ENCODE measurements at regions not wholly inside any gene's neighbourhood (a gene's known extent, or its start where the extent isn't known, plus 50 kb on each side); places are given as distances from the start of the nearest gene placed in this dataset.

- intact Hi-C loops (cut with micrococcal nuclease; ENCODE audit: unreplicated experiment) = no loop called here
- Mint-ChIP-seq H3K4me3 (ENCODE audit: low read depth, unreplicated experiment) (no peak overlapping the region), H3K36me3 (ENCODE audit: insufficient read depth, unreplicated experiment) (no peaks in the 10 kb centered on the region), H3K4me1 (ENCODE audit: low read depth, unreplicated experiment) (no peaks in the 10 kb centered on the region), H3K9me3 (ENCODE audit: low read depth, unreplicated experiment) (no peaks in the 10 kb centered on the region), H3K27me3 (ENCODE audit: unreplicated experiment) (no peaks in the 10 kb centered on the region), H3K27ac (ENCODE audit: unreplicated experiment) (no peak overlapping the region)
- CTCF ChIA-PET = no interaction called here
- no peak for TF ChIP-seq CTCF (IDR thresholded peaks at IDR 0.05; ENCODE audit: unreplicated experiment)
- no TSS peak for BruUV-seq (replicated peaks)
- DNase-seq = no peak
These were observed 97.7 kb upstream of the SMIM30 start for GRCh38 chr7:113216038-113216437.

GRCh38 chr7:113209449-113210203, 91.3 kb upstream of the SMIM30 start:
- H3K27ac Mint-ChIP-seq (ENCODE audit: unreplicated experiment) = no peak overlapping the region
- H3K36me3 Mint-ChIP-seq (ENCODE audit: insufficient read depth, unreplicated experiment) = no peaks in the 10 kb centered on the region
- CTCF ChIA-PET = no interaction called here
- no peaks in the 10 kb centered on the region for H3K27me3 Mint-ChIP-seq (ENCODE audit: unreplicated experiment)
- BruUV-seq (replicated peaks) = no TSS peak
- intact Hi-C loops (cut with micrococcal nuclease; ENCODE audit: unreplicated experiment) = no loop called here
- no peaks in the 10 kb centered on the region for H3K4me1 Mint-ChIP-seq (ENCODE audit: low read depth, unreplicated experiment)
- DNase-seq = no peak
- H3K9me3 Mint-ChIP-seq (ENCODE audit: low read depth, unreplicated experiment) = no peaks in the 10 kb centered on the region
- no peak for TF ChIP-seq CTCF (IDR thresholded peaks at IDR 0.05; ENCODE audit: unreplicated experiment)
- H3K4me3 Mint-ChIP-seq (ENCODE audit: low read depth, unreplicated experiment) = no peak overlapping the region

GRCh38 chr7:113207931-113208330, 89.6 kb upstream of the SMIM30 start:
- CTCF ChIA-PET = no interaction called here
- Mint-ChIP-seq H3K4me1 (ENCODE audit: low read depth, unreplicated experiment) (no peaks in the 10 kb centered on the region), H3K27ac (ENCODE audit: unreplicated experiment) (no peak overlapping the region), H3K9me3 (ENCODE audit: low read depth, unreplicated experiment) (no peaks in the 10 kb centered on the region), H3K36me3 (ENCODE audit: insufficient read depth, unreplicated experiment) (no peaks in the 10 kb centered on the region), H3K27me3 (ENCODE audit: unreplicated experiment) (no peaks in the 10 kb centered on the region), H3K4me3 (ENCODE audit: low read depth, unreplicated experiment) (no peak overlapping the region)
- intact Hi-C loops (cut with micrococcal nuclease; ENCODE audit: unreplicated experiment) = no loop called here
- no peak for TF ChIP-seq CTCF (IDR thresholded peaks at IDR 0.05; ENCODE audit: unreplicated experiment)
- no TSS peak for BruUV-seq (replicated peaks)
- no peak for DNase-seq

GRCh38 chr7:113207441-113207840, 89.1 kb upstream of the SMIM30 start:
- CTCF ChIA-PET = no interaction called here
- intact Hi-C loops (cut with micrococcal nuclease; ENCODE audit: unreplicated experiment) = no loop called here
- H3K4me1 Mint-ChIP-seq (ENCODE audit: low read depth, unreplicated experiment) = no peaks in the 10 kb centered on the region
- no peak overlapping the region for H3K27ac Mint-ChIP-seq (ENCODE audit: unreplicated experiment)
- no peak for TF ChIP-seq CTCF (IDR thresholded peaks at IDR 0.05; ENCODE audit: unreplicated experiment)
- H3K27me3 Mint-ChIP-seq (ENCODE audit: unreplicated experiment) = no peaks in the 10 kb centered on the region
- DNase-seq = no peak
- BruUV-seq (replicated peaks) = no TSS peak
- H3K4me3 Mint-ChIP-seq (ENCODE audit: low read depth, unreplicated experiment) = no peak overlapping the region
- H3K36me3 Mint-ChIP-seq (ENCODE audit: insufficient read depth, unreplicated experiment) = no peaks in the 10 kb centered on the region
- no peaks in the 10 kb centered on the region for H3K9me3 Mint-ChIP-seq (ENCODE audit: low read depth, unreplicated experiment)

All from Calu3 (cell line).